ENCODE measurements at regions not wholly inside any gene's neighbourhood (a gene's known extent, or its start where the extent isn't known, plus 50 kb on each side); places are given as distances from the start of the nearest gene placed in this dataset.
"Not testable (repeated sequence)": the region's sequence is repeated elsewhere in the genome, so short reads cannot be mapped to it uniquely, and the experiment has no call there.

DNA sequence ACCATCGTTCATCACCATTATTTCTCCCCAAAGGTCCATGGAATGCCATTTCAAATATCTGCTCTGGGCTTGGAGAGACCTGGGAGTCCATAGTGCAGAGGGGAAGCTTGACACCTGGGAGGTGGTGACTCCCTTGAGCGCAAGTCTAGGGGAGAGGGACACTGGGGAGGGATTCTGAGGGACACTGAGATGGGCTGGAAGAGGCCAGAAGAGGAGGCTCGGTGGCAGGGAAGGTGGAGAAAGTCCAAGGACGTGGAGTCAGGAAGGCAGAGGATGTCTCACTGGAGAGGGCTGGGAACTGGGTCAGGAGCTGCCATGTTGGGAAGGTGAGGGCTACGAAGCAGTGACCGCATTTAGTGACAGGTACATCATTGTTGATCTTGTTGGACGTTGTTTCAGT lies 160.3 kb upstream of the MVB12B start:
- DNase-seq (ENCODE audit: extremely low read depth, low read depth, low spot score) = no peak

DNA sequence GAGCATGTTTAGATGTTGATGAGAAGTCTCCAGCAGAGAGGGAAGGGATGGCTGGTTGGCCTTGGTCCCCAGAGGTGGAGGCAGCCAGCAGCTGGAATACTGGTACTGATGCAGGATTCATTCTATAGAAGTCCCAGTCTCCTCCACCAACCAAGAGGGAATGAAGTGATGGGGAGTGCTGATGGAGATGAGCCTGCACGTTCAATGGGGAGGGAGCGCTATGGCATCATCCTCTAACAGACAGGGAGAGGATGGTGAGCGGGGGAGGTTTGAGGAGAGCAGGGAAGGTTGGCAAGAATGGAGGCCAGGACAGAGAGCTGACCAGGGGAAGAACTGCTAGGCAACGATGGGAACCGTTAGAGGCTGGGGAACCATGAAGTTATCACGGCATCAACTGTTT lies 159.8 kb upstream of the MVB12B start:
- no peak for DNase-seq (ENCODE audit: extremely low read depth, low read depth, low spot score)

DNA sequence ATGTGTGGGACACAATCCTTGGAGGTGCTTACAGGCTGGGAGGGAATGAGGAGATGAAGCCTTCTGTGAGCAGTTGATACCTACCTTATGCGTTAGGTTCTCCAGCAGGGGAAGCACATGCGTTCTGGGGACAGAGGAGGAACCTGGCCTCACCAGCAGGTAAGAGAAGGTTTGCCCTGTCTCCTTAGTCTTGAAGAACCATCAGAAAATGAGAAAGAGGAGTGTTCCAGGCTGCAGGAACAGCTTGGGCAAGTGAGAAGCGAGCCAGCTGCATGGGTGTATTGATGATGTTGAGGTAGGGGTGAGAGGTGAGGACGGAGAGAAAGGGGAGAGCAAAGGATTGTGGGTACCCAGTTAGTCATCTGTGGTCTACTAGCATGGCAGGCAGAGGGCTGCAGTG lies 156.9 kb upstream of the MVB12B start:
- DNase-seq (ENCODE audit: extremely low read depth, low read depth, low spot score) = no peak

DNA sequence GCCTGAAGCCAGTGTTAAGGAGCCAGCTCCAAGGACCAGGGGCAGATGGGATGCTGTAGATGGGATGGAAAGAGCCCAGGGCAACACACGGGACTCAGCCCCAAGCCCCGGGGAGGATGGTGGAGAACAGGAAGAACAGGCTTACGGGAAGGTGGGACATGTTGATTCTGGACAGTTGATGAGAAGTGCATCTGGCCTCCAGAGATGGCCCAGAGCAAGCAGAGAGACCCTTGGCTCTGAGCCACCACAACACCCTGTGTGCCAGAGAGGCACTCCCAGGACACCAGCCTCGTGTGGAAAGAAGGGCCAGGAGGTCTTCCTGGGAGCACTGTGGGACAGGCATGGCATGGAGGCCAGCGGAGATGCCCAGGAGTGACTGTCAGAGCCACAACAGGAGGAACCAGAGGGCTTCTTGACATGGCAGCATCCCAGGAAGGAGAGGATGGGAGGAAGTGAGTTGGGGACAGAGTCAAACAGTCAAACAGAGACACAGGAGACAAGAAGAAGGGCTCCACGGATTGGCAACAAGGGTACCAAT lies 156.3 kb upstream of the MVB12B start:
- DNase-seq (ENCODE audit: extremely low read depth, low read depth, low spot score) = no peak

DNA sequence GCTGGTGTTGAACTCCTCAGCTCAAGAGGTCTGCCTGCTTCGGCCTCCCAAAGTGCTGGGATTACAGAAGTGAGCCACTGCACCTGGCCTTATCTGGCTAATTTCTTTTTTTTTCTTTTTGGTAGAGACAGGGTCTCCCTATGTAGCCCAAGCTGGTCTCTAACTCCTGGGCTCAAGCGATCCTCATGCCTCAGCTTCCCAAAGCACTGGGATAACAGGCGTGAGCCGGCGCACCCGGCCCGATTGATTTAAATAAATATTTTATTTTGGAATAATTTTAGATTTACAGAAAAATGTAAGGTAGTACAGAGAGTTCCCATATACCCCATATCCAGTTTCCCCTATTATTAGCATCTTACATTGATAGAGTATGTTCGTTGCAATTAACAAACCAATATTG lies 155.0 kb upstream of the MVB12B start:
- DNase-seq (ENCODE audit: extremely low read depth, low read depth, low spot score) = no peak

DNA sequence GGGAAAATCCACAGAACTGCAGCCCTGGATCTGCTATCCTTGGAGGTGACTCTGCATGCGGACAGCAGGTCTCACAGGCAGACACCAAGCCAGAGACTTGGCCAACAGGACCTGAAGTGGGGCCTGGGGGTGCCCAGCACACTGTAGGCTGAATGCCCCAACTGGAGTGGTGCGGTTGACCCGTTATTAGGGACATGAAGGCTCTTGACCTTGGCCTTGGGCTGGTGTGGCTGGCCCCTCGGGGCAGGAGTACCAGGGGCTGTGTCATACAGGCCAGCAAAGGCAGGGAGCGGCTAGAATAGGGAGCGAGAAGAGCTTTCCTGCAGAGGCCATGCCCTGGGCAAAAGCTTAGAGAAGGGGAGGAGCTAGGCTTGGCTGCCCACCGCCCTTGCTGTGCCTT lies 153.2 kb upstream of the MVB12B start:
- no peak for DNase-seq (ENCODE audit: extremely low read depth, low read depth, low spot score)

DNA sequence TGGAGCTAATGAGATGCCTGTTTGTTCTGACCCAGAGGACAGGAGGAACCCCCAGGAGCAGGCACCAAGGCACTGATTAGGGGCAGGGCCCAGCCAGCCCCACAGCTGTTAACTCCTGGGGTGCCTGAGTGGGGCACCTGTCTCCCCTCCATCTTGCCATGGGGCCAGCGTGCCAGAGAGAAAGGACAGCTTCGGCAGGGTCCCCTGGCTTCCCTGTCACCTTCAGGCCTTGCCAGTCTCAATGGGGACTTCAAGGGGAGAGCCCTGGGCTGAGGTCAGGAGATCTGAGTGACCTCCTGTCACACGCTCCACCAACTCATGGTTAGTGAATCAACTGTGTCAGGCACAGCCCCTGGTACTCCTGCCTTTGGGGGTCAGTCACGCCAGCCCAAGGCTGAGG lies 152.7 kb upstream of the MVB12B start:
- no peak for DNase-seq (ENCODE audit: extremely low read depth, low read depth, low spot score)

DNA sequence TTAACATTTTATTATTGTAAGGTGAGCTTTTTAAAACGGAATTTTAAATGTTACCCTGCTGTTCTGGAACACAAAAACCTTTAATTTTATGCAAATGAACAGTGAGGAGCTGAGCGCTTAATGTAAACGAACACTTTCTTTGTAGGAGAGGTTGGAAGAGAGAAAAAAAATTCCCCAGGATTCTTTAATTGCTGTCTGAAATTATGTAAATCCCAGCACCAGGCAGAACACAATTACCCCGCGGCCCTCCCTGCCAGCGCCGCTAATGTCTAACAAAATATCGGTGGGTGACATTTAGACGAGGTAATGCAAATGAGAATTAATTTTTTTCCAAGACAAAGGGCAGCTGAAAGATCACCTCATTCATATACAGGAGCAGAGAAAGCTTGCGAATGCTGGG lies 143.4 kb upstream of the MVB12B start:
- no peak for DNase-seq (ENCODE audit: extremely low read depth, low read depth, low spot score)

DNA sequence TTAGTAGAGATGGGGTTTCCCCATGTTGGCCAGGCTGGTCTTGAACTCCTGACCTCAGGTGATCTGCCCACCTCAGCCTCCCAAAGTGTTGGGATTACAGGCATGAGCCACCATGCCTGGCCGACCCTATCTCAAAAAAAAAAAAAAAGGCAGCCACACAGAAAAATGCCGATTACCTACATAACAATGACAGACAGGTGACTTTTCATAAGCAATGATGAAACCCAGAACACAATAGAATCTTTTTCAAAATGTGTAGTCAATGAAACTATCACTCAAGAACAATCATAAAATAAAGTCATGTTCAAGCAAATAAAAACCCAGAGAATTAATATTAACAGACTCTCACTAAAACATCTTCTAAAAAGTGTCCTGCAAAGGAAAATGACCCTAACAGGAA lies 135.6 kb upstream of the MVB12B start:
- DNase-seq (ENCODE audit: extremely low read depth, low read depth, low spot score) = not testable (repeated sequence)

DNA sequence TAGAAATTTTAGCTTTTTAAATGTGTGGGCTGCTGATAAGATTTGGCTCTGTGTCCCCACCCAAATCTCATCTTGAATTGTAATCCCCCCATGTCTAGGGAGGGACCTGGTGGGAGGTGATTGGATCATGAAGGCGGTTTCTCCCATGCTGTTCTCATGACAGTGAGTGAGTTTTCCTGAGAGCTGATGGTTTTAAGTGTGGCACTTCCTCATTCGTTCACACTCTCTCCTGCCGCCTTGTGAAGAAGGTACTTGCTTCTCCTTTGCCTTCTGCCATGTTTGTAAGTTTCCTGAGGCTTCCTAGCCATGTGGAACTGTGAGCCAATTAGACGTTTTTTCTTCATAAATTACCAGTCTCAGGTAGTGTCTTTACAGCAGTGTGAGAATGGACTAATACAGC lies 127.8 kb upstream of the MVB12B start:
- DNase-seq (ENCODE audit: extremely low read depth, low read depth, low spot score) = no peak

DNA sequence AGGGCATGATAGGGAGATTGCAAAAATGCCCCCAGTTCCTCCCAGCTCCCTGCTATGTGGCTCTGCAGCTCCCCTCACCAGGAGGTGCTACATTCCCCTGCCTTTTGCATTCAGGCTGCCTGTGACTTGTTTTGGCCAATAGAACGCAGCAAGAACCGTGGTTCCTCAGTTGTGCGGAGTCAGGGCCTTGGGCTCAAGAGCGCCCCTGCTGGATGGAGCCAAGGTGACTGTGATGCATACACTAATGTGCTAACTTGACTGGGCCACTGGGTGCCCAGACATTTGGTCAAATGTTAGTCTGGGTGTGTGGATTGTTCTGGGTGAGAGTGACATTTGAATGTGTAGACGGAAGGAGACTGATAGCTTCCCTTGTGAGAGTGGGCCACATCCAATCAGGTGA lies 123.3 kb upstream of the MVB12B start:
- DNase-seq (ENCODE audit: extremely low read depth, low read depth, low spot score) = no peak

DNA sequence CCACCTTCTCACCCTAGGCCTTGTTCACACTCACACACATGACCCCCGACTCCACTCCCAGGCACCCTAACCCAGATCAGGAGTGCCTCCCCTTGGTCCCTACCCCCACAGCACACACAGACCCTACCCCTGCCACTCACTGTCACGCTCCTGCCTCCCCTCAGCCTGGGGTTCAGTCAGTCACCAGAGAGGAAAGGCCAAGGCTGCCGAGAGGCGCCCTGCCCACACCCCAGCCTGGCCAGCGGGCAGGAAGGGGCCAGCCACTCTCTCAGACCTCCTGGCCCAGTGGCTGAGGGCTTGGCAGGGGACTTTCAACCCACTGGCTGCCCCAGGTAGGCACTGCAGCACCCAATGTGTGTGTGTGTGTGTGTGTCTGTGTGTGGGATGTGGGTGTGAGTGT lies 122.4 kb upstream of the MVB12B start:
- DNase-seq (ENCODE audit: extremely low read depth, low read depth, low spot score) = no peak

DNA sequence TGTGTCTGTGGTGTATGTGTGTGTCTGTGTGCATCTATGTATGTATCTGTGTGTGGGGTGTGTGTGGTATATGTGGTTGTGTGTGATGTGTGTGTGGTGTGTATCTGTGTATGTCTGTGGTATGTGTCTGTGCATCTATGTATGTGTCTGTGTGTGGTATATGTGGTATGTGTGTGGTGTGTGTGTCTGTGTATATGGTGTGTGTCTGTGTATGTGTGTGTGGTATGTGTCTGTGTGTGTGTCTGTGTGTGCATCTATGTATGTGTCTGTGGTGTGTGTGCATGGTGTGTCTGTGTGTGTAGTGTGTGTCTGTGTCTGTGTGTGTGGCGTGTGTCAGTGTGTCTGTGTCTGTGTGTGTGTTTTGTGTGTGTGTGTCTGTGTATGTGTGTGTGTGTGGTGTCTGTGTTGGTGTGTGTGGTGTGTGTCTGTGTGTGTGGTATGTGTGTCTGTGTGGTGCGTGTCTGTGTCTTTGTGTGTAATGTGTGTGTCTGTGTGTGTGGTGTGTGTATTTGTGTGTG lies 121.9 kb upstream of the MVB12B start:
- DNase-seq (ENCODE audit: extremely low read depth, low read depth, low spot score) = no peak

DNA sequence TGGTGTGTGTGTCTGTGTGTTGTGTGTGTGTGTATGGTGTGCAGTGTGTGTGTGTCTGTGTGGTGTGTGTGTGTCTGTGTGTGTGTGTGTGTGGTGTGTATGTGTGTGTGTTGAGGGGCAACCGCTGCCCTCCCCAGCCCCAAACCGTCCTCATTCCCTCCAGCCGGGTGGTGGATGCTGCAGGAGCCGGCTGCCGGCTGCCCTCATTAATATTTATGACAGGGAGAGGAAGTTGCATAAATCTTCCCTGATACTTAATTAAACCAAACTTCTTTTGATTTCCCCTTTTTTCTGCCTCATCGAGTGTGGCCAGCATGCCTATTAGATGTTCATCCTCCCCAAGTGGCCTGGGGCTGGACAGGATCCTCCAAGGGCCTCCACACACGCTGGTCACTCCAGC lies 121.4 kb upstream of the MVB12B start:
- no peak for DNase-seq (ENCODE audit: extremely low read depth, low read depth, low spot score)

DNA sequence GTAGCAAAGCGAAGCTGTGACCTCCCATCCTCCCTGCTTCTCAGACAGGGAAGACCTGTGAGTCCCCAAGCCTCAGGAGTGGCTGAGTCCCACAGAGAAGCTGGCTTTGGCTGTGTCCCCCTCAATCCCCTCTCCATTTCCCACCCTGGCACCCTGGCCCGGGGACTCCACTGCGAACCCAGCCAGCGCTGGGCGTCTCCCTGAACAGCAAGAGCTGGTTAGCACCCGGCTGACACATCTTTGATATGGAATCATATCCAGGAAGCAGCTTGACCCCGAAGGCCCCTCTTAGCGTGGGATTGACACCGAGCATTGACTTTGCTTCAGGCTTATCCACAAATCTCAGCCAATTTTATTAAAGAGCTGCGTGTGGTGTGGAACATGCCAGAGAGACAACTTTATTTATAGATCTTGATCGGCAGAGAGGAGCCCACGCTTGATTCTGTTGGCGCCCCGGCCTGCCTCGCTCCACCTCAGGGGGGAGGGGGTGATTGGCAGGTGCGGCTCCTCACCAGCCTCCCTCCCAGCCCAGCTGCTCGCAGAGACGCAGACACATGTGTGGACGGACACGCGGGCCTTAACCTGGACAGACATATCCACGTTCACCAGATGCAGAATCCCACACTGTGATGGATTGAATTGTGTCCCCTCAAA lies 120.7 kb upstream of the MVB12B start:
- no peak for DNase-seq (ENCODE audit: extremely low read depth, low read depth, low spot score)

DNA sequence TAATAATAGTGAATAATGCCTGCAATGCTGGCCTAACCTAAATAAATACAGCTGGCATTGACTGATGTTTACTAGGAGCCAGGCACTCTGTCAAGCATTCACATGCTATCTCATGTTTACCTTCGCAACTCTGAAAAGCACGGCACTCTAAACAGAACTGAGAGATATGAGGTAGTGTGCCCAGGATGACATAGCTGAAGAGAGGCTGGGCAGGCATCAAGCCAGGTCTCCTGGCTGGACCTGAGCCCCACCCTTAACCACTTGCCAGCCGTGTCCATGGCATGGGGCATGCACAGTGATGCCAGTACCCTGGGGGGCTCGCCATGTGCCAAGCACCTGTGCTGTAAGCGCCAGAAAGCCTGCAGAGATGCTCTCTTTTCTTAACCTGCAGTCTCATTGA lies 119.4 kb upstream of the MVB12B start:
- DNase-seq (ENCODE audit: extremely low read depth, low read depth, low spot score) = no peak

DNA sequence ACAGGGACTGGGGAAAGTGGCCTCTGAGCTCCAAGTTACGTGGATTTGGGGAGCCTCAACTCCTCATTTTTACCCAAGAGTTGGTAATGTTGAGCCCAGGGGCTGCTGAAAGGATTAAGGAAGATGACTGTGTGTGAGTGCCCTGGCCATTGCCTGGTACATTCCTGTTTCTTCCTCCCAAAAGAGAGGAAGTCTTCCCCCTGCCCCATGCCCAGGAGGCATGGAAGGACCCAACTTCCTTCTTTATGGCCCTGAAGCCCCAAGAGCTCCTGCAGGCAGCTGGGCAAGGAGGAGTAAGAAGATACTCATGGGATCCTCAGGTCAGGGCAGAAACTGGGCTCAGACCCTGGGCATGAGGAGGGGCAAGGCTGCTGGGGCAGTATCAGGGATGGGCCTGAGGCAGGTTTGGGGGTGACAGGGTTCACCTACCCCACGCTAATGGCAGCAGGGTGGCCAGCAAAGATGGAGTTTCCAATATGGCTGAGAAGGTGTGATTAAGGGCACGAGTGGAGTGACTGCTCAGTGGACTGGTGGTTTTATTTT lies 118.3 kb upstream of the MVB12B start:
- DNase-seq (ENCODE audit: extremely low read depth, low read depth, low spot score) = no peak

DNA sequence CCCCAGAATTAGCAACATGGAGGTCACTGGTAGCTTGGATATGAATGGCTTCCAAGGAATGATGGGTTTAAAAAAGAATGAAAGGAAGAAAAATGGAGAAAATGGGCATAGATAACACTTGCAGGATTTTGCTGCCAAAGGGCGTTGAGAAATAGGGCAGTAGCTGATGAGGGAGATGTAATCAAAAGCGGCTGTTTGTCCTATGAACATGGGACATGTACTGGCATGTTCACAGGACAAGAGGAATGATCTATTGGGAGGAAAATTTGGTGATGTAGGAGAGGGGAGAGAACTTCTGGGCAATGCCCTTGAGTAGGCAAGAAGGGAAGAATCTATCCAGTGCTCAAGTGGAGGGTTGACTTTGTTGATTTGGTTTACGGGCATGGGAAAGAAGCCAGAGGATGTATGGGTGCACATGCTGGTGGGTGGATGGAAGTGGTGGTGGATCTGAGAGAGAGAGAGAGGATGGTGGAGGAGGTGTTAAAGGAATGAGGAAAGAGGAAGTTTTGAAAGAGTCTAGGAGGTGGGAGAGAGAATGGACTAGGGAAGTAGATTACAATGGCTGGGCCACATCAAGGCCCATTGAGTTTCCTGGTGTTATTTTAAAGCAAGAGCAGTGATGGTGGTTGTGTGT lies 115.1 kb upstream of the MVB12B start:
- no peak for DNase-seq (ENCODE audit: extremely low read depth, low read depth, low spot score)

DNA sequence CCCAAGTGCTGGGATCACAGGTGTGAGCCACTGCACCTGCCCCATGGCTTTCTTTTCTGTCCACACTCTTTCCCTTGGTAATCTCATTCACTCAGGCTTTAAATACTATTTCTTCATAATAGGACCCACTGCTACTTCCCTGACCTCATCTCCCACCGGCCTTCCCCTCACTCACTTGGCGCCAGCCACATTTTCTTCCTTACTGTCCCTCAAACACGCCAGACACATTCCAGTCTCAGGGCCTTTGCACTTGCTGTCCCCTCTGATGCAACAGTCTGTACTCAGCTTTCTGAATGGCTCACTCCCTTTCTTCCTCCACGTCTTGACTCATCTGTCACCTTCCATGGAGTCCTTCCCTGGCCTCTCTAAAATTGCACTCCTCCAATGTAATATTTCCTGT lies 111.1 kb upstream of the MVB12B start:
- DNase-seq (ENCODE audit: extremely low read depth, low read depth, low spot score) = no peak

DNA sequence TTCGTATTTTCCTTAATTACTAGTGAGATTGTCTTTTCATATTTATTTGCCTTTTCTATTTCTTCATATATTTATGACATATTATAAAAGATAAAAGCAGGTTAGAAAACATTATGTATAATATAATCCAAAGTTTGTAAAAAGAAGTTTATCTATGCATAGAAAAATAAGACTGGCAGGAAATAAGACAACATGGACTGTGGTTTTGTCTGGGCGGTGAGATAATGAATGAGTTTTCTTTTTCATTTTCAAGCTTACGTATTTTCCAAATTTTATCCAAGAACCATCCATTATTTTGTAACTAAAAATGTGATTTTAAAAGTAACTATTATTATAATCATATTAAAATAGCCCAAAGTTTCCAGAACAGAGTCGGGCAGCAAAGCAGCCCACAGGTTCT lies 109.8 kb upstream of the MVB12B start:
- DNase-seq (ENCODE audit: extremely low read depth, low read depth, low spot score) = no peak

DNA sequence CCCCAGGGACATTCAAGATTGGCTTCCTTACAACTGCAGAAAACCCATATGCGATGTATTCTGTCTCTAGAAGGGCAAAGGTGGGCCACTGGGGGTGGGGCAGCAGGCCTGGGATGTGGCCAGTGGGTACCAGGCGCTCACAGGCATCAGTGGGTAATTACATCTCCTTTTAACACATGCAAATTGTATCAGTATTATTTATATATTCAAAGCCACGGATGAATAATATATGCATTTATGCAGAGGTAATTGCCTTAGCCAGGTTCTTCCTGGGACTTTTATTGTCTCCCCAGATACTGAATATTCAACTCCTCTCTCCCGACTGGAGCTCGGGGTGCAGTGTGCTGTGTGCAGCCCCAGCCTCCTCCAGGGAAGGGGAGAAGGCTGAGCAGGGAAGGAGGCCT lies 109.4 kb upstream of the MVB12B start:
- no peak for DNase-seq (ENCODE audit: extremely low read depth, low read depth, low spot score)

DNA sequence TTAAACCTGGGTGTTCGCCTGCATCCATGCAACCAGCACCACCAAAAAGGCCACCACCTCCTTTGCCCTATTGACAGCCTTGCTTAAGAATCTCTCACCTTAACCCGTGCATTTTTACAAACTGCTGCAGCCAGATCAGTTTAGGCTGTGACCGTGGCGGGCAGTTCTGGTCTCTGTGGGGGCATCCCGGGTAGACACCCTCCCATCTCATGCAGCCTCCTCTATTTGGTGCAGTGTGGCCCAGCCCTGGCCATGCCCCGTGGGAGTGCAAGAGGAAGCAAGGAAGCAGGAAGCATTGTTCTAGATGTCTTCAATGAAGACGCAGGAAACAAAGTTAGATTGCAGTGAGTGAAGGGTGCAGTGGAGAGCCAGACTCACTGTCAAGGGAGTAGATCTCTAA lies 108.8 kb upstream of the MVB12B start:
- DNase-seq (ENCODE audit: extremely low read depth, low read depth, low spot score) = no peak
